Thoracic aorta (tissue), 2 donors: ENCODE measurements at regions not wholly inside any gene's neighbourhood (a gene's known extent, or its start where the extent isn't known, plus 50 kb on each side); places are given as distances from the start of the nearest gene placed in this dataset.
"Not testable (repeated sequence)": the region's sequence is repeated elsewhere in the genome, so short reads cannot be mapped to it uniquely, and the experiment has no call there.

Experiments used
- ATAC-seq: fragments of 150-250 bp; one replicate; pipeline ENCODE4 v1.8.0; 2017; ENCODE audit warnings: low read depth; ENCODE audit not compliant: insufficient number of reproducible peaks, low FRiP score
- DNase-seq: peaks from one replicate; pipeline ENCODE4 v3.0.0-alpha.2; 2020; ENCODE audit warnings: low spot score
- H3K27ac ChIP-seq, 2 donors: fragments of 200-600 bp; sonication (generic); 1 replicate in 1 of 2; 2 replicates in 1 of 2; pipeline ENCODE4 v1.5.1; 2016; ENCODE audit warnings: mild to moderate bottlenecking in 2 of 2, moderate library complexity in 2 of 2
- H3K27me3 ChIP-seq: fragments of 200-600 bp; sonication (generic); replicated peaks from 2 replicates; pipeline ENCODE4 v1.6.0; 2016; ENCODE audit warnings: mild to moderate bottlenecking; ENCODE audit not compliant: insufficient read depth
- H3K36me3 ChIP-seq: fragments of 200-600 bp; sonication (generic); one replicate; pipeline ENCODE4 v1.5.1; 2016
- H3K4me1 ChIP-seq, 2 donors: fragments of 200-600 bp; sonication (generic); 1 replicate in 1 of 2; 2 replicates in 1 of 2; pipeline versions ENCODE4 v1.5.1 to v1.6.0; 2016; ENCODE audit warnings: low read depth in 2 of 2, mild to moderate bottlenecking in 1 of 2; ENCODE audit not compliant: control insufficient read depth in 1 of 2
- H3K4me3 ChIP-seq: fragments of 200-600 bp; sonication (generic); 2 replicates; pipeline ENCODE4 v1.5.1; 2016; ENCODE audit warnings: mild to moderate bottlenecking
- H3K9me3 ChIP-seq: fragments of 200-600 bp; sonication (generic); 2 replicates; pipeline ENCODE4 v1.5.1; 2016
- CTCF ChIP-seq: fragments of 200-600 bp; sonication (generic); IDR thresholded peaks from one replicate; pipeline ENCODE4 v1.5.1; 2019; ENCODE audit warnings: antibody characterized with exemption

DNA sequence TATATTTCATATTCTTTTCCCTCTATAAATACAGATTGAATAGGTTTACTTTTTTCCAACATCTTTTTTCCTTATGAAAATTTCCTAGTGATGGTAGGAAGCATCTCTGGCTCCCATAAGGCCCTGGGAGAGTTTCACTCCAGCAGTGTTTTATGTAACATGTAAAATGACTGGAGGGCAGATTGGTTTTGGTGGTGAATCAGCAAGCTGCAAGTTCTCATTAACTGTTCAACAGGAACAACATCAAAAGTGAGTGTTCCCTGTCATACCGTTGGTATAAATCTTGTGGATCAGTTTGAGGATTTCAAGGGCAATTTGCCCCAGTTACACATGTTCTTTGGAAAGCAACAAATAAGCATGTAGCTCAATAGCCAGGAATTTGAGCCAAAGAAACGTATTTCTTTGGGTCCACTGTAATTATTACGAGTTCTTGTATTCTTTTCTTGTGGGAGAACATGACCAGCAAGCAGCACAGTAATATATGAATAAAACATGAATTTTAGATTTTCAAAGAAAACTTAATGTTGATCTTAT is 345.7 kb downstream of the SV2B start:
- Histone ChIP-seq H3K36me3 (no peaks in the 10 kb centered on the region), H3K27me3 (no peaks in the 10 kb centered on the region), H3K4me1 (no peaks in the 10 kb centered on the region), H3K27ac (no peak overlapping the region), H3K4me3 (no peak overlapping the region), H3K9me3 (no peaks in the 10 kb centered on the region)
- ATAC-seq (no peak), DNase-seq (no peak)
- no peak for TF ChIP-seq CTCF

- Histone ChIP-seq H3K9me3 (peaks cover 6% of the 10 kb centered on the region), H3K4me3 (no peak overlapping the region), H3K27me3 (no peaks in the 10 kb centered on the region), H3K36me3 (no peaks in the 10 kb centered on the region), H3K4me1 (no peaks in the 10 kb centered on the region), H3K27ac (no peak overlapping the region)
- TF ChIP-seq CTCF, result no peak
- DNase-seq (no peak), ATAC-seq (no peak)
Measured at GRCh38 chr15:91447991-91448644, 348.1 kb downstream of the SV2B start.

DNA sequence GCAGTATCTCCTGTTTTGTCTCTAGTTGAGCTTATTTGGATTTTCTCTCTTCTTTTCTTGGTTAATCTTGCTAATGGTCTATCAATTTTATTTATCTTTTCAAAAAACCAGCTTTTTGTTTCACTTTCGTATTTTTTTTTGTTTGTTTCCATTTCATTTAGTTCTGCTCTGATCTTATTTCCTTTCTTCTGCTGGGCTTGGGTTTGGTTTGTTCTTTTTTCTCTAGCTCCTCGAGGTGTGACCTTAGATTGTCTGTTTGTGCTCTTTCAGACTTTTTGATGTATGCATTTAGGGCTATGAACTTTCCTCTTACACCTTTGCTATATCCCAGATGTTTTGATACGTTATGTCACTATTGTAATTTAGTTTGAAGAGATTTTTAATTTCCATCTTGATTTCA is 353.3 kb downstream of the SV2B start:
- ATAC-seq, H3K27ac ChIP-seq, H3K36me3 ChIP-seq, H3K27me3 ChIP-seq, H3K4me3 ChIP-seq, DNase-seq, H3K4me1 ChIP-seq: not testable (repeated sequence)
- peaks cover 15% of the 10 kb centered on the region for H3K9me3 ChIP-seq

- H3K4me1 ChIP-seq, result no peaks in the 10 kb centered on the region
- no peak for TF ChIP-seq CTCF
- H3K27me3 ChIP-seq, result no peaks in the 10 kb centered on the region
- H3K9me3 ChIP-seq, result peaks cover 15% of the 10 kb centered on the region
- ATAC-seq, result no peak
- no peak for DNase-seq
- H3K27ac ChIP-seq, result no peak overlapping the region
- no peak overlapping the region for H3K4me3 ChIP-seq
- no peaks in the 10 kb centered on the region for H3K36me3 ChIP-seq
Measured at GRCh38 chr15:91456251-91456718, 356.2 kb downstream of the SV2B start.

DNA sequence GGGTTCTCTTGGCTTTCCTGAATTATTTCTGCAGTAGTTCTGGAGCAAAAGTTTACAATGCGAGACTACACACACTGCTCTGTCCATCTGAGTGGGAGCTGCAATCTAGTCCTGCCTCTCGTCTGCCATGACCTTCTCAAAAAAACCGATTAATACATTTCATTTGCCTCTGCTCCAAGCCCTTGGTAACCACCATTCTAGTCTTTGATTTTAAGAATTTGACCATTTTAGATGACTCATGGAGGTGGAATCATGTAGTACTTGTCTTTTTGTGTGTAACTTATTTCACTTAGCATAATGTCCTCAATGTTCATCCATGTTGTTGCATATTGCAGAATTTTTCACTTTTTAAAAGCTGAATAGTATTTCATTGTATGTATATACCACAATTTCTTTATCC is 356.9 kb downstream of the SV2B start:
- H3K4me3 ChIP-seq, result no peak overlapping the region
- no peaks in the 10 kb centered on the region for H3K36me3 ChIP-seq
- H3K9me3 ChIP-seq, result peaks cover 11% of the 10 kb centered on the region
- TF ChIP-seq CTCF, result no peak
- ATAC-seq, result no peak
- no peaks in the 10 kb centered on the region for H3K4me1 ChIP-seq
- no peak for DNase-seq
- no peaks in the 10 kb centered on the region for H3K27me3 ChIP-seq
- H3K27ac ChIP-seq, result no peak overlapping the region

- Histone ChIP-seq H3K27me3 (no peaks in the 10 kb centered on the region), H3K9me3 (no peaks in the 10 kb centered on the region), H3K4me3 (no peak overlapping the region), H3K4me1 (no peaks in the 10 kb centered on the region), H3K36me3 (no peaks in the 10 kb centered on the region), H3K27ac (no peak overlapping the region)
- DNase-seq (no peak), ATAC-seq (no peak)
- TF ChIP-seq CTCF, result no peak
Measured at GRCh38 chr15:91461377-91461776, 361.3 kb downstream of the SV2B start.
